Common myeloid progenitor, CD34-positive (primary cell): ENCODE measurements at regions not wholly inside any gene's neighbourhood (a gene's known extent, or its start where the extent isn't known, plus 50 kb on each side); places are given as distances from the start of the nearest gene placed in this dataset.

Source experiments
- CTCF ChIA-PET: fragments of 350-600 bp; sonication (Branson Sonifier 250); formaldehyde crosslinking; loops from one replicate; lab custom pipeline; 2021; ENCODE audit warnings: antibody characterized with exemption; lab: Charles Lee
- POLR2A ChIA-PET: fragments of 350-600 bp; sonication (Branson Sonifier 250); formaldehyde crosslinking; loops from one replicate; lab custom pipeline; 2021; ENCODE audit warnings: antibody characterized with exemption; lab: Charles Lee
- DNase-seq, 3 donors: peaks; one replicate each; pipeline versions ENCODE4 v3.0.0 to v3.0.0-alpha.2; 2013
- H3K27ac ChIP-seq, 2 experiments: 1 replicate in 1 of 2; 2 replicates in 1 of 2; pipeline ENCODE4 v1.7.0; 2013; ENCODE audit warnings: inconsistent platforms in 2 of 2, low read length in 2 of 2, mild to moderate bottlenecking in 2 of 2, low read depth in 1 of 2, moderate library complexity in 1 of 2; ENCODE audit not compliant: severe bottlenecking in 2 of 2, insufficient read depth in 1 of 2, poor library complexity in 1 of 2
- H3K27me3 ChIP-seq, 5 experiments: replicated peaks in 2 of 5; 1 replicate in 3 of 5; 2 replicates in 2 of 5; pipeline versions ENCODE4 v1.6.1 to v1.7.0; 2013; ENCODE audit warnings: low read length in 4 of 5, mild to moderate bottlenecking in 2 of 5, moderate library complexity in 2 of 5, inconsistent platforms in 1 of 5; ENCODE audit not compliant: insufficient read depth in 5 of 5, control insufficient read depth in 4 of 5
- H3K36me3 ChIP-seq, 4 experiments: 1 replicate in 2 of 4; 2 replicates in 2 of 4; pipeline versions ENCODE4 v1.6.1 to v1.7.0; 2013; ENCODE audit warnings: low read length in 3 of 4, control low read depth in 1 of 4, mild to moderate bottlenecking in 1 of 4; ENCODE audit not compliant: control insufficient read depth in 4 of 4, insufficient read depth in 4 of 4
- H3K4me1 ChIP-seq, 4 experiments: 1 replicate in 3 of 4; 2 replicates in 1 of 4; pipeline versions ENCODE4 v1.6.1 to v1.7.1; 2013; ENCODE audit warnings: low read length in 3 of 4, mild to moderate bottlenecking in 3 of 4, control low read depth in 1 of 4, inconsistent platforms in 1 of 4, moderate library complexity in 1 of 4; ENCODE audit not compliant: control insufficient read depth in 4 of 4, insufficient read depth in 4 of 4; ENCODE audit errors: control extremely low read depth in 1 of 4
- H3K4me3 ChIP-seq, 7 experiments: 1 replicate in 4 of 7; 2 replicates in 3 of 7; pipeline versions ENCODE4 v1.5.1 to v1.7.0; 2013; ENCODE audit warnings: mild to moderate bottlenecking in 7 of 7, low read length in 6 of 7, moderate library complexity in 6 of 7, inconsistent platforms in 2 of 7, low read depth in 2 of 7, control low read depth in 1 of 7; ENCODE audit not compliant: insufficient read depth in 4 of 7, control insufficient read depth in 1 of 7; ENCODE audit errors: extremely low read depth in 1 of 7
- H3K9me3 ChIP-seq, 5 experiments: 1 replicate in 4 of 5; 2 replicates in 1 of 5; pipeline versions ENCODE4 v1.6.1 to v1.7.1; 2013; ENCODE audit warnings: low read length in 4 of 5, mild to moderate bottlenecking in 2 of 5, inconsistent platforms in 1 of 5, low read depth in 1 of 5, moderate library complexity in 1 of 5; ENCODE audit not compliant: control insufficient read depth in 4 of 5, insufficient read depth in 2 of 5; ENCODE audit errors: control extremely low read depth in 1 of 5
- WGBS: methylation state at CpG from one replicate; pipeline ENCODE4 v1.1.5; 2013; ENCODE audit not compliant: insufficient coverage; 5-methylcytosine and 5-hydroxymethylcytosine counted together

DNA sequence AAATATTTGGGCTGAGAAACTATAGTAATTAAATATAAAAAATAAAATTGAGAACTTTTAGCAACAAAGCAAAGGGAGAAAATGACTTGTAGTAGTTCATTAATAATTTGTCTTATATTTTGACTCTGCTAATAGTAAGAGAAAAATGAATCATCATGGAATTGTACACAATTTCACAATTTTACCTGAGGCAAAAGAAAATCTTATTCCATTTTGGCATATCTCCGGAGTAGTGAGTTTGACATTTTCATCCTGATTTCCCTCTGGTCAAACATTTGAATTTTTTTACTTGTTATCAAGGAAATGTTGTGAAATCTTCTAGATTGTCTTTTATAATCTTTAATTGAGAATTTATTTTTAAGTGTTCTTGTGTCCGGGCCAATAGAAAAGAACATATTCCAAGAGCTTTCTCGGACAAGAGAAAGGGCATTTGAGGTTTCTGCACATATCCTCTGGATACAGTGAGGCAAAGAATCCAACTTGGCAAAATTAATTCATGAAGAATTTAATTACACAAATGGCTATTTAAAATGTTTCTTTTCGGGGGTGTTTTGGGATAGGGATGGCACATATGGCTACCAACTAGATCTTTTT, 89.3 kb upstream of the IGSF10 start:
- Histone ChIP-seq H3K36me3 (no peaks in the 10 kb centered on the region), H3K27me3 (no peaks in the 10 kb centered on the region), H3K4me3 (no peak overlapping the region), H3K9me3 (no peaks in the 10 kb centered on the region), H3K27ac (no peak overlapping the region), H3K4me1 (peaks cover 0 to 7% (median 3%) of the 10 kb centered on the region in 4 experiments)
- no peak for DNase-seq
- ChIA-PET CTCF (no interaction called here), POLR2A (no interaction called here)
- 100% methylated on average over 1 of the region's 4 CpGs for WGBS

DNA sequence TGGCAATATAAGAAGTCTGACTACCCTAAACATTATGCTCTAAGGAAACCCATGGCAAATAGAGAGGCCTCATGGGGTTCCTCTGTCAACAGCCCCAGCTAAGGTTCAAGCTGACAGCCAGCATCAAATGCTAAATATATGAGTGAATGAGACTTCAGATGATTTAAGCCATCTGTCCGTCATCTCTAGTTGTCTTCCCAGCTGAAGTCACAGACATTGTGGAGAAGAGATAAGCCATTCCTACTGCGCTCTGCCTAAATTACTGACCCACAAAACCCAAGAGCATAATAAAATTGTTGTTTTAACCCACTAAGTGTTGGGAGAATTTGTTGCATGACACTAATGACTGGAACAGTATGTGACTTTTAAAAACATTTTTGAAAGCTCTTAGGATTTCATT, 87.3 kb upstream of the IGSF10 start:
- CTCF ChIA-PET, result no interaction called here
- H3K27me3 ChIP-seq, result no peaks in the 10 kb centered on the region
- DNase-seq, result no peak
- H3K27ac ChIP-seq, result no peak overlapping the region
- no peak overlapping the region for H3K4me3 ChIP-seq
- POLR2A ChIA-PET, result no interaction called here
- peaks cover 0 to 10% (median 3%) of the 10 kb centered on the region in 4 experiments for H3K4me1 ChIP-seq
- 100% methylated on average over 1 of the region's 2 CpGs for WGBS
- H3K36me3 ChIP-seq, result no peaks in the 10 kb centered on the region
- H3K9me3 ChIP-seq, result no peaks in the 10 kb centered on the region

DNA sequence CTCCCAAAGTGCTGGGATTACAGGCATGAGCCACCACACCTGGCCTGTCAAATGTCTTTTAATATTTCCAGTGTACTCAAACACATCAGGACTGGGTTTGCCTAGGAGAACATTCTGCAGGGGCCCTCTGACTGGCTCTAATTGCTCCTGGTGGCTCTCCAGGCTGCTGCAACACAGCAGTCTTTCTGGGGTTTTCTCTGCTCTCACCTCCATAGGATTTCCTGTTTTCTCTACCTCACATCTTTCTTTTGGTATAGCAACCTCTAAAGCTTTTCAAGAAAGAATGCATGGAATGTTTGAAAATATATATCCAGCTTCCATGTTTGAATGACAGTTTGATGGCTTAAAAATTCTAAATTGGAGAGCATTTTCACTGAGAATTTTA, 83.3 kb upstream of the IGSF10 start:
- DNase-seq, result no peak
- H3K4me1 ChIP-seq, result peaks cover 0 to 3% (median 0%) of the 10 kb centered on the region in 4 experiments
- POLR2A ChIA-PET, result no interaction called here
- CTCF ChIA-PET, result no interaction called here
- H3K4me3 ChIP-seq, result no peak overlapping the region
- no peaks in the 10 kb centered on the region for H3K27me3 ChIP-seq
- no peaks in the 10 kb centered on the region for H3K9me3 ChIP-seq
- no peak overlapping the region for H3K27ac ChIP-seq
- no peaks in the 10 kb centered on the region for H3K36me3 ChIP-seq

DNA sequence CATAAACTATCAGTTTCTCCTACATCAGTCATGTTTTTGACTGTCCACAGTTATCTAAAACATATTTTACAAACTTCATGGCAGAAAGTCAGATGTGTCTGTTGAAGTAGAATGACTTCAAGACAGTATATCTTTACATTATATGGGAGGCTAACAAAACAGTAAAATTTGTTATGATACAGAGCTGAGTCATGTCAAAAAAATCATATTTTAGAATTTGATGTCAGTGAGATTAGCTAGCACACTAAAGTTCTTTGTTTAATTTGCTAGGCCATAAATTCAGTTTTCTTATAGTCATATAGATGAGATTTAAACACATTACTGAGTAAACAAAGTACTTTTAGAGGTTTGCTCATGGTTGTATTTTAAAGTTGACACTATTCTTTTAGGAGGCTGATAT, 80.3 kb upstream of the IGSF10 start:
- ChIA-PET CTCF (no interaction called here), POLR2A (no interaction called here)
- Histone ChIP-seq H3K27ac (no peak overlapping the region), H3K9me3 (no peaks in the 10 kb centered on the region), H3K4me1 (peaks cover 0 to 3% (median 0%) of the 10 kb centered on the region in 4 experiments), H3K27me3 (no peaks in the 10 kb centered on the region), H3K4me3 (no peak overlapping the region), H3K36me3 (no peaks in the 10 kb centered on the region)
- DNase-seq, result no peak

DNA sequence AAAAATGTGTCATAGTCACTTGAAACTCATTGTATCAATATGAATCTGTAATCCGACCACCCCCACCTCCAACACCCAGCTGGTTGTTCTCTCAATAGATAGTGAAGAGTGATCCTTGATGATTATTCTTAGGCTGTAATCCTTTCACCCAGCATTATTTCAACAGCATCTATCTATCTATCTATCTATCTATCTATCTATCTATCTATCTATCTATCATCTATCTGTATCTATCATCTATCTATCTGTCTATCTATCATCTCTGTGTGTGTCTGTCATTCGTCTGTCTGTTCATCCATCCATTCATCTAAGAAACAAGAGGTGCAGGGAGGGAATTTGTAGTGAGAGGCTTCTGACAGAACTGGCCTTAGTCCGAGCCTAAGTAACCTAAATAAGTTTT, 78.7 kb upstream of the IGSF10 start:
- Histone ChIP-seq H3K27ac (no peak overlapping the region), H3K36me3 (no peaks in the 10 kb centered on the region), H3K4me1 (peaks cover 0 to 3% (median 0%) of the 10 kb centered on the region in 4 experiments), H3K4me3 (no peak overlapping the region), H3K27me3 (no peaks in the 10 kb centered on the region), H3K9me3 (no peaks in the 10 kb centered on the region)
- ChIA-PET CTCF (interaction anchor here (0.7 kb wide), 1 partner anchor 15 kb away, joined by 4 read pairs; no protein-coding TSS in a partner anchor), POLR2A (no interaction called here)
- WGBS, result no CpG with 5 or more reads among the region's 3 CpGs
- DNase-seq, result no peak

DNA sequence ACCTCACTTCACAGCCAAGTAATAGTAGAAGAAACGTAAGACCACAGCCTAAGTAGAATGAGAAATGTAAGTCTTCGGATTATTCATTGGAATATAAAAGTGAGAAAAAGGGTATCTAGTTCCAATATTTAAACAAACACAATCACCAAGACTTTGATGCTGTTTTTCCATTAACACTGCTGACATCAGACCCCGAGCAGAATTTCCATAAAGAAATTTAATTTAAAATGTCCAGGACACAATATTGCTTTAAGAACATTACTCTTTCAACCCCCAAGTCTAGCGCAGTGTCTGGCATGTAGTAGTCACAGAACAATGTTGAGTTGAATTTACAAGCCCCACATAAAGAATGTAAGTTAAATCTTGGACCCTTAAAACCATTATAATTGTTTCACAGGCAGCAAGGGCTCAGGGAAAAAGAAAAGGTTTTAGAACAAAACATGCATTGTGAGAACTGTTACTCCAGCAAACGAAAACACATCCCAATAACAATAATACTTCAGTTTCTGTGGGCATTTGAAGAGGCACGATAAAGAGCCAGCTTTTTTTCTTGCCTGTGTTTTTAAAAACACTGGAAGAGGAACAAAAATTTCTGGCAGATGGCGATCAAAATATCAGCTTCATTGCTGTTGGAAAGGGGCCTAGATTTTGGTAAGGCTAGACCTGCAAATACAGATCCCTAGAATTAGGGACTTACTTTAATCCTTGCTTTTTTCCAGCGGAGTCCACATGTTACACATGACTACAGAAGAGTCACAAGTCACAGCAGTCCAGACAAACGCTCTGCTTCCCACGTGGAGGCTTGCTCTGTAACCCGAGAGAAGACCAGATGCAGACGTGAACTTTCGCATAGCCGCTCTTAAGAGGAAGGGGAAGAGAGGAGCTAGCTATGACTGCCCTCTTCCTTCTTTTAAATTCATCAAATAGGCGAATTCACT, 77.9 kb upstream of the IGSF10 start:
- WGBS, result 56% methylated on average over 8 of the region's 15 CpGs
- H3K27me3 ChIP-seq, result no peaks in the 10 kb centered on the region
- peak overlapping the region in 1 of 2 experiments; percentile 47 for H3K27ac ChIP-seq
- CTCF ChIA-PET, result interaction anchor here (1.1 kb wide), 1 partner anchor 11 kb away, joined by 3 read pairs; no protein-coding TSS in a partner anchor
- peak; percentile 10 to 61 (median 10) for DNase-seq
- H3K36me3 ChIP-seq, result no peaks in the 10 kb centered on the region
- no peaks in the 10 kb centered on the region for H3K9me3 ChIP-seq
- H3K4me3 ChIP-seq, result peak overlapping the region in 2 of 7 experiments; percentile 8 to 27
- peaks cover 0 to 3% (median 0%) of the 10 kb centered on the region in 4 experiments for H3K4me1 ChIP-seq
- POLR2A ChIA-PET, result no interaction called here

DNA sequence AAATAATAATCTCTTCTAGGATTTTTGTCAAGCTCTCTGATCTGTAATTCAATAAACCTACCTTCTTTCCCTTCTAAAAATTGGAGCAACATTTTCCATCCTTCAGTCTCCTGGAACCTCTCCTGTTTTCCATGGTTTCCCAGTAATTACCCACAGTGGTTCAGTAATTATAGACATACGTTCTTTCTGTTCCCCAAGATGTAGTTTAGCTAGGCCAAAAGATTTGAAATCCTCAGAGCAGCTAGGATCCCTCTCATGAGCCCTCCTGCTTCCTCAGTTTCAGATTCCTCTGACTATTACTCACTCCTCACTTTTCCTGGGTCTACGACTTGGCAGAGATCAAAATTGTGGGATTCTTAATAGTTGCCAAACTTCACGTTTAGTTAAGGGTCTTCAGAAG, 76.9 kb upstream of the IGSF10 start:
- WGBS, result 79% methylated on average over 2 of the region's 3 CpGs

More for the DNA sequence above, 76.9 kb upstream of the IGSF10 start:
- Histone ChIP-seq H3K27me3 (no peaks in the 10 kb centered on the region), H3K9me3 (no peaks in the 10 kb centered on the region), H3K27ac (peak overlapping the region in 1 of 2 experiments; percentile 1), H3K4me3 (no peak overlapping the region), H3K36me3 (no peaks in the 10 kb centered on the region), H3K4me1 (no peaks in the 10 kb centered on the region)
- ChIA-PET POLR2A (interaction anchor here (0.7 kb wide), 1 partner anchor 131 kb away, joined by 6 read pairs; no protein-coding TSS in a partner anchor), CTCF (interaction anchor here (1.1 to 1.2 kb wide), 2 partner anchors 10 to 70 kb away, joined by 3 to 6 read pairs; no protein-coding TSS in a partner anchor)
- no peak for DNase-seq
